ENCODE measurements at regions not wholly inside any gene's neighbourhood (a gene's known extent, or its start where the extent isn't known, plus 50 kb on each side); places are given as distances from the start of the nearest gene placed in this dataset.

GRCh38 chr6:43922426-43923375, 152.7 kb downstream of the VEGFA start:
- no peak for ATAC-seq
- H3K36me3 ChIP-seq (replicated peaks in 1 of 2; ENCODE audit: control insufficient read depth in 1 of 2, insufficient read depth in 2 of 2, low read length in 2 of 2), result no peaks in the 10 kb centered on the region
- no TSS peak for BruUV-seq (replicated peaks)
- H3K9ac ChIP-seq (ENCODE audit: insufficient read depth, low read depth, low read length), result no peak overlapping the region
- POLR2A ChIA-PET, result no interaction called here
- no peak overlapping the region for H3K4me3 ChIP-seq (replicated peaks in 1 of 3; ENCODE audit: insufficient read depth in 1 of 3, low read depth in 2 of 3, low read length in 3 of 3)
- in situ Hi-C loops (cut with HindIII; ENCODE audit: extremely low pct_ligation_motif_present, low pct_unique_long_range_greater_than_20kb) (no loop called here), intact Hi-C loops (cut with micrococcal nuclease; ENCODE audit: unreplicated experiment) (no loop called here)
- no peaks in the 10 kb centered on the region for H4K20me1 ChIP-seq (ENCODE audit: insufficient read depth, low read length)
- no peaks in the 10 kb centered on the region for H3K27me3 ChIP-seq (ENCODE audit: control insufficient read depth in 1 of 2, insufficient read depth in 2 of 2, low read length in 2 of 2)
- CTCF ChIA-PET (ENCODE audit: low intra/inter-chr PET ratio, low total read pairs), result no interaction called here
- FAIRE-seq, result no peak
- H3K27ac ChIP-seq (ENCODE audit: extremely low read length, insufficient read depth, low read length), result no peak overlapping the region
- no peak overlapping the region for H2AFZ ChIP-seq (ENCODE audit: low read length)
- H3K4me1 ChIP-seq (ENCODE audit: insufficient read depth, low read length), result peaks cover 74% of the 10 kb centered on the region
- no peak overlapping the region for H3K4me2 ChIP-seq (ENCODE audit: low read depth, low read length)
- H3K9me3 ChIP-seq (ENCODE audit: low read length), result no peaks in the 10 kb centered on the region
- WGBS (ENCODE audit: low lambda C conversion rate), result 88% methylated on average over 12 of the region's 17 CpGs
- DNase-seq (ENCODE audit: low spot score), result no peak
- H3K79me2 ChIP-seq (ENCODE audit: insufficient read depth, low read length), result no peaks in the 10 kb centered on the region
- TF ChIP-seq NR2F2 (IDR thresholded peaks at IDR 0.05; ENCODE audit: borderline replicate concordance, low read depth) (no peak), ZNF317 (CRISPR knock-in tag; IDR thresholded peaks at IDR 0.05) (no peak), ZNF513 (CRISPR knock-in tag; conservative IDR thresholded peaks at IDR 0.05) (no peak), FOXO4 (CRISPR knock-in tag; conservative IDR thresholded peaks at IDR 0.05) (0 out of 2 replicates have a peak, but pooled peaks have one; percentile 4), TCF12 (IDR thresholded peaks at IDR 0.05) (no peak), TCF12 (CRISPR knock-in tag; IDR thresholded peaks at IDR 0.05) (no peak), CTCF (CRISPR knock-in tag; IDR thresholded peaks at IDR 0.05) (0 out of 2 replicates have a peak, but pooled peaks have one; percentile 3), ZMYM3 (CRISPR knock-in tag; IDR thresholded peaks at IDR 0.05) (peak; percentile 54; the same call in 1 of the 2 replicates), ZNF629 (CRISPR knock-in tag; conservative IDR thresholded peaks at IDR 0.05) (peak; percentile 89), GABPB1 (CRISPR knock-in tag; IDR thresholded peaks at IDR 0.05) (no peak), ZNF891 (CRISPR knock-in tag; IDR thresholded peaks at IDR 0.05) (no peak), LCORL (IDR thresholded peaks at IDR 0.05) (no peak), LCORL (CRISPR knock-in tag; IDR thresholded peaks at IDR 0.05) (no peak), MNT (IDR thresholded peaks at IDR 0.05) (peak; percentile 73), ZNF253 (CRISPR knock-in tag; IDR thresholded peaks at IDR 0.05; ENCODE audit: borderline replicate concordance) (peak; percentile 39; the same call in 1 of the 2 replicates), FOXP4 (CRISPR knock-in tag; IDR thresholded peaks at IDR 0.05) (no peak)
